Heart left ventricle (tissue), 16 donors: ENCODE measurements at regions not wholly inside any gene's neighbourhood (a gene's known extent, or its start where the extent isn't known, plus 50 kb on each side); places are given as distances from the start of the nearest gene placed in this dataset.
"Not testable (repeated sequence)": the region's sequence is repeated elsewhere in the genome, so short reads cannot be mapped to it uniquely, and the experiment has no call there.

ENCODE experiments used
- ATAC-seq, 4 donors: fragments of 200-7000 bp; cut with Tn5 transposase; one replicate each; pipeline ENCODE4 v1.9.1; 2020 to 2022; ENCODE audit warnings: moderate library complexity in 4 of 4, mild to moderate bottlenecking in 3 of 4, moderate number of reproducible peaks in 1 of 4
- DNase-seq, 5 donors: peaks; one replicate each; pipeline ENCODE4 v3.0.0-alpha.2; 2020
- H3K27ac ChIP-seq, 12 donors: fragments of 200-600 bp; sonication (generic) in 4 of 12; one replicate each; pipeline versions ENCODE4 v1.5.0 to v1.8.0; 2016 to 2022; ENCODE audit warnings: mild to moderate bottlenecking in 2 of 12
- H3K27me3 ChIP-seq, 9 donors: fragments of 200-600 bp; sonication (generic) in 2 of 9; one replicate each; pipeline versions ENCODE4 v1.5.1 to v1.8.0; 2016 to 2022; ENCODE audit warnings: mild to moderate bottlenecking in 3 of 9
- H3K36me3 ChIP-seq, 9 donors: fragments of 200-600 bp; sonication (generic) in 2 of 9; one replicate each; pipeline versions ENCODE4 v1.5.0 to v1.8.0; 2018 to 2022; ENCODE audit warnings: mild to moderate bottlenecking in 2 of 9
- H3K4me1 ChIP-seq, 12 donors: fragments of 200-600 bp; sonication (generic) in 4 of 12; one replicate each; pipeline versions ENCODE4 v1.5.0 to v1.8.0; 2016 to 2022; ENCODE audit warnings: mild to moderate bottlenecking in 3 of 12
- H3K4me3 ChIP-seq, 12 donors: fragments of 200-600 bp; sonication (generic) in 4 of 12; one replicate each; pipeline versions ENCODE4 v1.5.0 to v1.8.0; 2017 to 2022; ENCODE audit warnings: mild to moderate bottlenecking in 9 of 12, moderate library complexity in 4 of 12
- H3K9me3 ChIP-seq, 12 donors: fragments of 200-600 bp; sonication (generic) in 4 of 12; one replicate each; pipeline versions ENCODE4 v1.5.0 to v1.8.0; 2016 to 2022; ENCODE audit warnings: mild to moderate bottlenecking in 1 of 12
- CTCF ChIP-seq, 12 donors: fragments of 200-600 bp; sonication (generic) in 4 of 12; IDR thresholded peaks; one replicate each; pipeline versions ENCODE4 v1.5.0 to v1.8.0; 2018 to 2022; ENCODE audit warnings: antibody characterized with exemption in 12 of 12, mild to moderate bottlenecking in 5 of 12
- POLR2A ChIP-seq, 2 donors: fragments of 450-650 bp; IDR thresholded peaks; one replicate each; pipeline ENCODE4 v1.6.1; 2017; ENCODE audit warnings: antibody characterized with exemption in 2 of 2, mild to moderate bottlenecking in 2 of 2, moderate library complexity in 2 of 2
- WGBS, 4 donors: extraction: QIAGEN DNeasy Blood & Tissue Kit in 2 of 4; methylation state at CpG; one replicate each; pipeline versions ENCODE4 v1.1.5 to v1.1.7; 2013 to 2018; 5-methylcytosine and 5-hydroxymethylcytosine counted together
- intact Hi-C, 10 donors: fragments of 100-400 bp; cut with DNase I; formaldehyde crosslinking; loops; one replicate each; pipeline versions ENCODE4 v1.11.1 to v1.14.2; 2022
- donor health status: ischemic (EF 13 %, LVEDD 7.1; RV severe dilation, severe dysfunction).
- donor health status: healthy with polysubstance abuse.
- donor health status: DM: no; HTN: yes; CAD: no.
- donor health status: DM: no; HTN: no; CAD: no.
- donor health status: ischemic (EF 25% LVEDD 6.9; RV normal size, moderate dysfunction).
- donor health status: ischemic (EF 25% LVEDD 5.7; RV mildly dilated, moderate dysfunction).
- donor health status: healthy.
- donor health status: DM: yes; HTN: yes; CAD: no.
- donor health status: ischemic (EF 35%, LVEDD 5.7; RV mildly dilated, moderate dysfunction).
- donor health status: nonischemic (EF 11% LVEDD 7.7; RV severe dilation, severe dysfunction).
- donor health status: DM: yes; HTN: yes; CAD: no.
- donor health status: PGD.
- donor health status: ischemic (EF 29% LVEDD 5.4; RV normal size, mild dysfunction).
- donor health status: nonischemic (EF 23%, LVEDD 6.1; RV moderate dilation, normal function).

GRCh38 chr9:78112406-78112805, 80.8 kb upstream of the GNAQ start:
- Histone ChIP-seq H3K36me3 (no peaks in the 10 kb centered on the region), H3K4me1 (no peaks in the 10 kb centered on the region), H3K9me3 (no peaks in the 10 kb centered on the region), H3K27me3 (no peaks in the 10 kb centered on the region), H3K4me3 (no peak overlapping the region), H3K27ac (no peak overlapping the region)
- DNase-seq: no peak
- intact Hi-C loops: no loop called here
- WGBS, 4 donors: 76 to 80% (median 78%) methylated on average over 3 of the region's 3 CpGs
- TF ChIP-seq CTCF (IDR thresholded peaks at IDR 0.05) (no peak), POLR2A (IDR thresholded peaks at IDR 0.05) (no peak)
- ATAC-seq: no peak

- H3K4me3 ChIP-seq: no peak overlapping the region
- no peaks in the 10 kb centered on the region for H3K4me1 ChIP-seq
- 85 to 93% (median 88%) methylated on average over 3 of the region's 3 CpGs for WGBS, 4 donors
- H3K27me3 ChIP-seq: no peaks in the 10 kb centered on the region
- no peaks in the 10 kb centered on the region for H3K9me3 ChIP-seq
- TF ChIP-seq CTCF (IDR thresholded peaks at IDR 0.05): no peak
- no peak for TF ChIP-seq POLR2A (IDR thresholded peaks at IDR 0.05)
- intact Hi-C loops: no loop called here
- DNase-seq: no peak
- ATAC-seq: no peak
- no peaks in the 10 kb centered on the region for H3K36me3 ChIP-seq
- H3K27ac ChIP-seq: no peak overlapping the region
Observed at GRCh38 chr9:78112004-78112403, 80.4 kb upstream of the GNAQ start.

- ATAC-seq: no peak
- intact Hi-C loops: no loop called here
- H3K36me3 ChIP-seq: no peaks in the 10 kb centered on the region
- 67 to 87% (median 70%) methylated on average over 2 of the region's 2 CpGs for WGBS, 4 donors
- H3K4me3 ChIP-seq: no peak overlapping the region
- H3K27ac ChIP-seq: no peak overlapping the region
- H3K27me3 ChIP-seq: no peaks in the 10 kb centered on the region
- peaks cover 0 to 9% (median 0%) of the 10 kb centered on the region in 12 donors for H3K4me1 ChIP-seq
- no peak for DNase-seq
- TF ChIP-seq POLR2A (IDR thresholded peaks at IDR 0.05): no peak
- TF ChIP-seq CTCF (IDR thresholded peaks at IDR 0.05): no peak
- no peaks in the 10 kb centered on the region for H3K9me3 ChIP-seq
Observed at GRCh38 chr9:78109075-78109474, 77.5 kb upstream of the GNAQ start.

GRCh38 chr9:78106586-78106985, 75.0 kb upstream of the GNAQ start:
- H3K4me3 ChIP-seq, H3K36me3 ChIP-seq, H3K27ac ChIP-seq, H3K9me3 ChIP-seq, ATAC-seq, intact Hi-C loops, DNase-seq, H3K27me3 ChIP-seq: not testable (repeated sequence)
- 85 to 91% (median 89%) methylated on average over 8 of the region's 8 CpGs for whole genome bisulfite sequencing, 4 donors
- H3K4me1 ChIP-seq: peaks cover 0 to 21% (median 0%) of the 10 kb centered on the region in 12 donors

GRCh38 chr9:78103971-78104433, 72.4 kb upstream of the GNAQ start:
- intact Hi-C loops: no loop called here
- 77 to 90% (median 81%) methylated on average over 6 of the region's 6 CpGs for WGBS, 4 donors
- H3K4me3 ChIP-seq: no peak overlapping the region
- H3K27me3 ChIP-seq: no peaks in the 10 kb centered on the region
- TF ChIP-seq CTCF (IDR thresholded peaks at IDR 0.05): no peak
- no peak for TF ChIP-seq POLR2A (IDR thresholded peaks at IDR 0.05)
- no peaks in the 10 kb centered on the region for H3K36me3 ChIP-seq
- peaks cover 0 to 10% (median 0%) of the 10 kb centered on the region in 12 donors for H3K9me3 ChIP-seq
- ATAC-seq (peak in 3 of 4 donors; percentile 41 to 64 (median 42)), DNase-seq (peak in 1 of 5 donors; percentile 8)
- H3K4me1 ChIP-seq: peaks cover 0 to 21% (median 0%) of the 10 kb centered on the region in 12 donors
- peak overlapping the region in 2 of 12 donors; percentile 13 to 85 for H3K27ac ChIP-seq
